ENCODE measurements at regions not wholly inside any gene's neighbourhood (a gene's known extent, or its start where the extent isn't known, plus 50 kb on each side); places are given as distances from the start of the nearest gene placed in this dataset.
"Not testable (repeated sequence)": the region's sequence is repeated elsewhere in the genome, so short reads cannot be mapped to it uniquely, and the experiment has no call there.

- TF ChIP-seq POLR2A (IDR thresholded peaks at IDR 0.05); CTCF (IDR thresholded peaks at IDR 0.05); POLR2AphosphoS5 (IDR thresholded peaks at IDR 0.05; ENCODE audit: insufficient read depth in 1 of 2, low read depth in 1 of 2): not testable (repeated sequence)
These were observed 1719.6 kb downstream of the SPATA31A7 start for GRCh38 chr9:62909447-62909846.
